ENCODE measurements at regions not wholly inside any gene's neighbourhood (a gene's known extent, or its start where the extent isn't known, plus 50 kb on each side); places are given as distances from the start of the nearest gene placed in this dataset.

GRCh38 chr21:41584603-41585176 is 76.7 kb upstream of the TMPRSS2 start:
- TF ChIP-seq TAF1 (IDR thresholded peaks at IDR 0.05; ENCODE audit: low read depth, low read length) (no peak), POLR2AphosphoS5 (IDR thresholded peaks at IDR 0.05; ENCODE audit: low read depth, low read length) (no peak), POLR2A (IDR thresholded peaks at IDR 0.05; ENCODE audit: low read depth, low read length) (no peak), SPI1 (IDR thresholded peaks at IDR 0.05; ENCODE audit: low read depth, low read length) (no peak), PAX5 (IDR thresholded peaks at IDR 0.05; ENCODE audit: insufficient read depth, low read length, severe bottlenecking) (no peak), POU2F2 (IDR thresholded peaks at IDR 0.05; ENCODE audit: low read depth, low read length) (no peak)

Measured in GM12891 (cell line).